RCC 7860 (cell line): ENCODE measurements at regions not wholly inside any gene's neighbourhood (a gene's known extent, or its start where the extent isn't known, plus 50 kb on each side); places are given as distances from the start of the nearest gene placed in this dataset.

Source experiments
- DNase-seq: peaks from one replicate; pipeline ENCODE4 v3.0.0-alpha.2; 2015; ENCODE audit warnings: low spot score
- FAIRE-seq: peaks from 2 replicates; lab custom pipeline; 2012; peaks lifted over from hg19 to GRCh38; lab: Jason Lieb, UNC

- no peak for FAIRE-seq
- no peak for DNase-seq
Measured at GRCh38 chr3:159165961-159166360, 364.1 kb downstream of the MFSD1 start.

GRCh38 chr3:159166899-159167586 lies 365.2 kb downstream of the MFSD1 start:
- no peak for FAIRE-seq
- DNase-seq, result no peak

GRCh38 chr3:159168788-159169187 lies 366.9 kb downstream of the MFSD1 start:
- DNase-seq, result no peak
- no peak for FAIRE-seq

DNA sequence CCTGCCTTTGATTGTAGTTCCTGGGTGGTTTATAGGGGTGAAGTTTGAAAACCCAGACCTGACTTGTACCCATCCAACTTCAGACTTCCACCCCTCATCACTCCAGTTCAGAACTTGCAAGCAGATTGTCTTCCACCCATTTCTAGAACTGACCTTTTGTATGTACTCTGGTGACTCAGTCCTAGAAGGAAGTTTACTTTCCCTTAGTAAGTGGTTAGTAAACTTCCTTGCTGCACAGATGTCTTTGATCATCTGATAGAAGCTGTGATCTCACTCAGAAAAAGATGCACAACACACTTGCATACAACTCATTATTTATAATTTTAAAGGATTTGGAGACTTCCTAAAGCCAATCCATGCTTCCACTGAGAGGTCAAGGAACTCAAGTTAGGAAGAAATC lies 368.0 kb downstream of the MFSD1 start:
- DNase-seq (peak; percentile 49), FAIRE-seq (no peak)

- FAIRE-seq (no peak), DNase-seq (no peak)
Measured at GRCh38 chr3:159170436-159171003, 368.7 kb downstream of the MFSD1 start.

- no peak for FAIRE-seq
- no peak for DNase-seq
Measured at GRCh38 chr3:159171333-159171732, 369.5 kb downstream of the MFSD1 start.

DNA sequence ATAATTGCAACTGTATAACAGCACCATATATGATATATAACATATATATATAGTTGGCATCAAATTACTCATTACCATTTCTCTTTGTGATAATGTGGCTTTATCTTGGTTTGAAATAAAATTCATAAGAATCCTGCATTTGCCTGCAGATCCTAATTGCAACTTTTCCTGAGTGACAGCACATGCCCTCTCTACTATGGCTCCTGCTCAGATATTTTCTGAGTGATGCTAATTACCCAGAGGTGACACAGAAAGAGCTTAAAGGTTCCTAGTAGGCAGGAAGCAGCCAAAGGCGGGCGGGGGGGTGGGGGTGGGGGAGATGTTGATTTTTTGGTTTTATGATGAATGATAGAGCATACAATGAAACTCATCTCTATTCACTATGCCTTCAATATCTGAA lies 370.6 kb downstream of the MFSD1 start:
- FAIRE-seq (no peak), DNase-seq (no peak)

- FAIRE-seq (no peak), DNase-seq (no peak)
Measured at GRCh38 chr3:159174715-159175692, 373.1 kb downstream of the MFSD1 start.

DNA sequence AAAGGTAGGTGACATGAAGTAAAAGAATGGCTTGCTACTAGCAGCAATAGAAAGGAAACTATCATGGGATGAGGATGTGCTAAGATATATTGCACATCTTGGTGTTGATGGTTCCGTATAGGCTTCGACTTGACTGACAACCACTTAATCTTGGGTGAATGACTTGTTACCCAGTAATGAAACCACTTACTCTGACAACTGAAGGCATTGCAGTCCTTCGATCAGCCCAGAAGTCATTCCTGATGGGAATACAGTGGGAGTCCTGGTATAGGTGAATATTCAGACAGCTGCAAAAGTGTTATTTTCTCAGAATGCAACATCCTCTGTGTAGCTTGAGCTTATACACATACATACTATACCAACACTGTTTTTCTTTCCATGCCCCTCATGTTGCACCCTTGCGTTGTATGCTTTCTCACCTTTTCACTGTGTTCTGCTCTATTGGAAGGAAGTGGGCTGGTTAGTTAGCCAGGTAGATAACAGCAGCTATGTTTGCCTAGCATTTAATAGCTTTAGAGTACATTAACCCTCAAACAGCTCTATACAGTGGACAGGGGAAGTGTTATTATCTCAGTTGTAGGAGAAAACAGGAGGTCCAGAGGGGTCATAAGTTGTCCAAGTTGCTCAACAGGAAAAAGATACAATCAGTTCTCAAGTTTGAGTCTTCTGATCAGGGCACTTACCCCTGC lies 376.5 kb downstream of the MFSD1 start:
- FAIRE-seq (no peak), DNase-seq (no peak)

GRCh38 chr3:159182961-159183360 lies 381.1 kb downstream of the MFSD1 start:
- DNase-seq (no peak), FAIRE-seq (no peak)

GRCh38 chr3:159185443-159186050 lies 383.7 kb downstream of the MFSD1 start:
- FAIRE-seq (no peak), DNase-seq (no peak)

GRCh38 chr3:159186581-159186980 lies 384.7 kb downstream of the MFSD1 start:
- DNase-seq (no peak), FAIRE-seq (no peak)

- no peak for FAIRE-seq
- DNase-seq, result no peak
Measured at GRCh38 chr3:159187232-159187631, 385.4 kb downstream of the MFSD1 start.

- DNase-seq, result no peak
- no peak for FAIRE-seq
Measured at GRCh38 chr3:159187706-159188105, 385.9 kb downstream of the MFSD1 start.

- FAIRE-seq (no peak), DNase-seq (peak; percentile 43)
Measured at GRCh38 chr3:159189994-159190669, 388.3 kb downstream of the MFSD1 start.

DNA sequence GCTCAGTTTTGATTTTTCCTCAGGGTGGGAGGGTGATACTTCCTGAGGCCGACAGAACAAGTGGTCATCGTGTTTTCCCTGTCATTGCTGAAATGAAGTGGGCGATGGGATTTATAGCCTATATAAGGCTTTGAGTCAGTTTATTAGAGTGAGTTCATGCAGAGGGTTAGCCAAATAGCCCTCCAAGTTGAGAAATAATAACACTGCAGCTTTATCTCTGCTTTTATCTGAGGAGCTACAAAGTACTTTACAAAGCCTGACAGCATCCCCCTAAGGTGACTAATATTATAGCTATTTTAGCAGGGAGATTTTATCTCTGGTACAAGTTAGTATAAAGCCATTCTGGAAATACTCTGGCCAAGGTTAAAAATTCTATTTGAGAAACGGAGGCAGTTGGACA lies 389.6 kb downstream of the MFSD1 start:
- peak; percentile 72 for DNase-seq

DNA sequence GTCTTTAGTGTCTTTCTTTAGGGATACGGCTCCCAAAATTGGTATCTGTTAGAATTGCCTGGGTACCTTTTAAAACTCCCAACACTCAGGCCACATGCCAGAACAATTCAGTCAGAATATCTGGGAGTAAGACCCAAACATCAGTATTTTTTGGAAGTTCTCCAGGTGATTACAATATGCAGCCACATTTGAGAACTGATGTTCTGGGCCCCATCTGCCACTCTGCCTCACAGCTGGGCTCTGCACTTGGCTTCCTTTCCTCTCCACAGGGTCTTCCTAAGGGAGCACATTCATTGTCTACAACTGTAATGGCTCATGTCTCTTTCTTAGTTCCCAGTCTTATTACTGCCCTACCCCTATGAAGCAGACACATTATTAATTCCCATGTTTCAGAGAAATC lies 394.5 kb downstream of the MFSD1 start:
- DNase-seq (no peak), FAIRE-seq (no peak)

More for the DNA sequence above, 389.6 kb downstream of the MFSD1 start:
- FAIRE-seq, result no peak

- peak; percentile 80 for DNase-seq
- peak; percentile 30 for FAIRE-seq
Measured at GRCh38 chr3:159200176-159200575, 398.3 kb downstream of the MFSD1 start.

DNA sequence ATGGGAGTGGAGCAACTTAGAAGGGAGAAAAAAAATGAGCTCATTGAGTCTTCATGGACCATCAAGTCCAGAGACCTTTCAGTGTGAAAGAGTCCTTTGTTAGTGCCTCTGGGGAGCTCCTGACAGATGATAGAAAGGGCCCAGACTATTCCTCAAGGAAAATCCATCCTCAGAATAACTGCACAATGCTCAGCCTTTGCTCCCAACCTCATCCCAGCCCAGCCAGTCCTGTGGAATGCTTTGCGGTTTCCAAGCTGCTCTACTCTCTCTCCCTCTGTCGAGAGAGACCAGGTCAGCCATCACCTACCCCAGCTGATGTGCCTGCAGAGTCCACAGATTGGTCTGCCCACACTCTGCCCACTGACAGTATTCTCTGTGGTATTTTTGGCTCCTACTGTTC lies 406.2 kb downstream of the MFSD1 start:
- DNase-seq (no peak), FAIRE-seq (no peak)

DNA sequence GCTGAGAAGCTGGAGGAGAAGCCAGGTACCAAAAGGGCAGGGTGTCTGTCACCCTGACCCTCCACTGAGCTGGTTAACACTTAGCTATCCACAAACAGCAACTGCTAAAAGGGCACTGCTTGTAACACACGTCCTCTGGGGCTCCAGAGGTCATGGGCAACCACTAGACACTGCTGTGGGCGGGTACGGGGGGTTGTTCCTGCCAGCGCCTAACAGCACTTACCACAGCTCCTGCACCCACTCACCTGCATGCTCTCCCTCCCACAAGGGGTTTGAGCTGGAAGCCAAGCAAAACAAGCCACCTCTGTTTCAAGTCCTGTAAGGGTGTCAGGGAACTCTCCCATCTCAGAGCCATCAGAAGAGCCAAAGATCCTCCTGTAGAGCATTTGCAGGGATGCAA lies 407.6 kb downstream of the MFSD1 start:
- no peak for FAIRE-seq
- no peak for DNase-seq
